ENCODE measurements at regions not wholly inside any gene's neighbourhood (a gene's known extent, or its start where the extent isn't known, plus 50 kb on each side); places are given as distances from the start of the nearest gene placed in this dataset.

- intact Hi-C loops (cut with micrococcal nuclease) = no loop called here
- H3K9me3 Mint-ChIP-seq = peaks cover 2% of the 10 kb centered on the region
- ChIA-PET POLR2A (no interaction called here), CTCF (no interaction called here)
- ATAC-seq = no peak
- no peak overlapping the region for H3K27ac Mint-ChIP-seq
- no peaks in the 10 kb centered on the region for H3K27me3 Mint-ChIP-seq
- DNase-seq = no peak
- no peaks in the 10 kb centered on the region for H3K36me3 Mint-ChIP-seq (ENCODE audit: low read depth)
- H3K4me1 Mint-ChIP-seq (ENCODE audit: low read depth) = no peaks in the 10 kb centered on the region
- no peak for TF ChIP-seq CTCF (IDR thresholded peaks at IDR 0.05)
- no peak overlapping the region for H3K4me3 Mint-ChIP-seq
Observed at GRCh38 chr3:88535563-88535962, 385.8 kb downstream of the C3orf38 start.

GRCh38 chr3:88542916-88543315, 393.2 kb downstream of the C3orf38 start:
- ChIA-PET CTCF (no interaction called here), POLR2A (interaction anchor here (0.6 kb wide), 1 partner anchor 260 kb away, joined by 3 read pairs; no protein-coding TSS in a partner anchor)
- Mint-ChIP-seq H3K4me1 (ENCODE audit: low read depth) (no peaks in the 10 kb centered on the region), H3K27ac (no peak overlapping the region), H3K36me3 (ENCODE audit: low read depth) (no peaks in the 10 kb centered on the region), H3K9me3 (peaks cover 2% of the 10 kb centered on the region), H3K4me3 (no peak overlapping the region), H3K27me3 (no peaks in the 10 kb centered on the region)
- no peak for TF ChIP-seq CTCF (IDR thresholded peaks at IDR 0.05)
- DNase-seq (no peak), ATAC-seq (no peak)
- intact Hi-C loops (cut with micrococcal nuclease) = no loop called here

GRCh38 chr3:88572450-88572849, 422.7 kb downstream of the C3orf38 start:
- H3K27me3 Mint-ChIP-seq = no peaks in the 10 kb centered on the region
- no peak for TF ChIP-seq CTCF (IDR thresholded peaks at IDR 0.05)
- no peaks in the 10 kb centered on the region for H3K36me3 Mint-ChIP-seq (ENCODE audit: low read depth)
- no peak overlapping the region for H3K4me3 Mint-ChIP-seq
- POLR2A ChIA-PET = no interaction called here
- intact Hi-C loops (cut with micrococcal nuclease) = no loop called here
- no peaks in the 10 kb centered on the region for H3K4me1 Mint-ChIP-seq (ENCODE audit: low read depth)
- H3K9me3 Mint-ChIP-seq = peaks cover 8% of the 10 kb centered on the region
- no peak for ATAC-seq
- CTCF ChIA-PET = no interaction called here
- no peak overlapping the region for H3K27ac Mint-ChIP-seq
- DNase-seq = no peak

GRCh38 chr3:88573472-88573871, 423.7 kb downstream of the C3orf38 start:
- H3K36me3 Mint-ChIP-seq (ENCODE audit: low read depth) = no peaks in the 10 kb centered on the region
- no peak overlapping the region for H3K27ac Mint-ChIP-seq
- intact Hi-C loops (cut with micrococcal nuclease) = no loop called here
- DNase-seq = no peak
- no peak for TF ChIP-seq CTCF (IDR thresholded peaks at IDR 0.05)
- no peaks in the 10 kb centered on the region for H3K4me1 Mint-ChIP-seq (ENCODE audit: low read depth)
- no peak for ATAC-seq
- H3K4me3 Mint-ChIP-seq = no peak overlapping the region
- no peaks in the 10 kb centered on the region for H3K27me3 Mint-ChIP-seq
- peaks cover 7% of the 10 kb centered on the region for H3K9me3 Mint-ChIP-seq
- ChIA-PET POLR2A (no interaction called here), CTCF (no interaction called here)

- Mint-ChIP-seq H3K9me3 (peaks cover 5% of the 10 kb centered on the region), H3K27ac (no peak overlapping the region), H3K36me3 (ENCODE audit: low read depth) (no peaks in the 10 kb centered on the region), H3K27me3 (no peaks in the 10 kb centered on the region), H3K4me1 (ENCODE audit: low read depth) (no peaks in the 10 kb centered on the region), H3K4me3 (no peak overlapping the region)
- ChIA-PET POLR2A (no interaction called here), CTCF (no interaction called here)
- TF ChIP-seq CTCF (IDR thresholded peaks at IDR 0.05) = no peak
- intact Hi-C loops (cut with micrococcal nuclease) = no loop called here
- ATAC-seq (no peak), DNase-seq (no peak)
Observed at GRCh38 chr3:88574146-88574545, 424.4 kb downstream of the C3orf38 start.
